GM18868 (cell line): ENCODE measurements at regions not wholly inside any gene's neighbourhood (a gene's known extent, or its start where the extent isn't known, plus 50 kb on each side); places are given as distances from the start of the nearest gene placed in this dataset.
"Not testable (repeated sequence)": the region's sequence is repeated elsewhere in the genome, so short reads cannot be mapped to it uniquely, and the experiment has no call there.

ENCODE experiments used
- ATAC-seq: cut with Tn5 transposase; IDR thresholded peaks from one replicate; pipeline ENCODE4 v1.9.1; 2021; ENCODE audit warnings: mild to moderate bottlenecking, moderate library complexity; ENCODE audit not compliant: unreplicated experiment

GRCh38 chr9:30519166-30519565 is 1865.3 kb upstream of the ACO1 start:
- no peak for ATAC-seq

- ATAC-seq: no peak
Measured at GRCh38 chr9:30519756-30520155, 1864.7 kb upstream of the ACO1 start.

GRCh38 chr9:30522061-30522460 is 1862.4 kb upstream of the ACO1 start:
- no peak for ATAC-seq

- ATAC-seq: no peak
Measured at GRCh38 chr9:30522486-30522885, 1862.0 kb upstream of the ACO1 start.

- ATAC-seq: no peak
Measured at GRCh38 chr9:30524311-30524710, 1860.1 kb upstream of the ACO1 start.

- ATAC-seq: no peak
Measured at GRCh38 chr9:30534455-30534854, 1850.0 kb upstream of the ACO1 start.

GRCh38 chr9:30534896-30535295 is 1849.5 kb upstream of the ACO1 start:
- no peak for ATAC-seq

GRCh38 chr9:30536494-30536893 is 1847.9 kb upstream of the ACO1 start:
- no peak for ATAC-seq

GRCh38 chr9:30539696-30540095 is 1844.7 kb upstream of the ACO1 start:
- not testable (repeated sequence) for ATAC-seq

GRCh38 chr9:30574355-30575151 is 1809.9 kb upstream of the ACO1 start:
- ATAC-seq: no peak

GRCh38 chr9:30575218-30575617 is 1809.2 kb upstream of the ACO1 start:
- ATAC-seq: no peak

GRCh38 chr9:30575691-30576090 is 1808.8 kb upstream of the ACO1 start:
- no peak for ATAC-seq

GRCh38 chr9:30579810-30580209 is 1804.6 kb upstream of the ACO1 start:
- no peak for ATAC-seq

- ATAC-seq: no peak
Measured at GRCh38 chr9:30582240-30582639, 1802.2 kb upstream of the ACO1 start.

GRCh38 chr9:30584559-30584958 is 1799.9 kb upstream of the ACO1 start:
- no peak for ATAC-seq

GRCh38 chr9:30591461-30591860 is 1793.0 kb upstream of the ACO1 start:
- ATAC-seq: no peak

GRCh38 chr9:30597608-30598007 is 1786.8 kb upstream of the ACO1 start:
- ATAC-seq: no peak

- ATAC-seq: no peak
Measured at GRCh38 chr9:30605936-30606335, 1778.5 kb upstream of the ACO1 start.

GRCh38 chr9:30609713-30610112 is 1774.7 kb upstream of the ACO1 start:
- ATAC-seq: no peak

GRCh38 chr9:30616782-30617181 is 1767.7 kb upstream of the ACO1 start:
- not testable (repeated sequence) for ATAC-seq

GRCh38 chr9:30622561-30622960 is 1761.9 kb upstream of the ACO1 start:
- ATAC-seq: no peak

- ATAC-seq: no peak
Measured at GRCh38 chr9:30628915-30629567, 1755.4 kb upstream of the ACO1 start.
